Tibial nerve (tissue), 4 donors: ENCODE measurements at regions not wholly inside any gene's neighbourhood (a gene's known extent, or its start where the extent isn't known, plus 50 kb on each side); places are given as distances from the start of the nearest gene placed in this dataset.

ENCODE experiments used
- DNase-seq, 2 donors: peaks; one replicate each; pipeline ENCODE4 v3.0.0-alpha.2; 2019; ENCODE audit warnings: low spot score in 2 of 2
- H3K27ac ChIP-seq, 4 donors: fragments of 200-600 bp; sonication (generic) in 3 of 4; one replicate each; pipeline ENCODE4 v1.5.1; 2017 to 2019; ENCODE audit warnings: mild to moderate bottlenecking in 1 of 4
- H3K27me3 ChIP-seq, 2 donors: fragments of 200-600 bp; sonication (generic) in 1 of 2; one replicate each; pipeline versions ENCODE4 v1.5.1 to v1.6.0; 2017 to 2019
- H3K36me3 ChIP-seq, 3 donors: fragments of 200-600 bp; sonication (generic); one replicate each; pipeline ENCODE4 v1.5.1; 2018 to 2019
- H3K4me1 ChIP-seq, 4 donors: fragments of 200-600 bp; sonication (generic) in 3 of 4; one replicate each; pipeline ENCODE4 v1.5.1; 2017 to 2019
- H3K4me3 ChIP-seq, 4 donors: fragments of 200-600 bp; sonication (generic) in 3 of 4; one replicate each; pipeline ENCODE4 v1.5.1; 2017 to 2019; ENCODE audit warnings: mild to moderate bottlenecking in 1 of 4, moderate library complexity in 1 of 4
- H3K9me3 ChIP-seq, 4 donors: fragments of 200-600 bp; sonication (generic) in 3 of 4; one replicate each; pipeline ENCODE4 v1.5.1; 2017 to 2019
- CTCF ChIP-seq, 5 experiments: fragments of 200-600 bp in 3 of 5; fragments of 450-650 bp in 2 of 5; sonication (generic) in 3 of 5; IDR thresholded peaks; one replicate each; pipeline ENCODE4 v1.5.1; 2016 to 2019; ENCODE audit warnings: antibody characterized with exemption in 5 of 5, mild to moderate bottlenecking in 3 of 5, moderate library complexity in 2 of 5
- EP300 ChIP-seq, 2 donors: sonication (generic); formaldehyde crosslinking; IDR thresholded peaks; one replicate each; pipeline ENCODE4 v1.6.1; 2017; ENCODE audit warnings: antibody characterized with exemption in 2 of 2, mild to moderate bottlenecking in 1 of 2
- POLR2A ChIP-seq, 2 donors: fragments of 450-650 bp; IDR thresholded peaks; one replicate each; pipeline ENCODE4 v1.6.1; 2017; ENCODE audit warnings: antibody characterized with exemption in 2 of 2, mild to moderate bottlenecking in 2 of 2, moderate library complexity in 2 of 2
- WGBS, 2 donors: methylation state at CpG; one replicate each; pipeline ENCODE4 v1.1.5; 2018; 5-methylcytosine and 5-hydroxymethylcytosine counted together

DNA sequence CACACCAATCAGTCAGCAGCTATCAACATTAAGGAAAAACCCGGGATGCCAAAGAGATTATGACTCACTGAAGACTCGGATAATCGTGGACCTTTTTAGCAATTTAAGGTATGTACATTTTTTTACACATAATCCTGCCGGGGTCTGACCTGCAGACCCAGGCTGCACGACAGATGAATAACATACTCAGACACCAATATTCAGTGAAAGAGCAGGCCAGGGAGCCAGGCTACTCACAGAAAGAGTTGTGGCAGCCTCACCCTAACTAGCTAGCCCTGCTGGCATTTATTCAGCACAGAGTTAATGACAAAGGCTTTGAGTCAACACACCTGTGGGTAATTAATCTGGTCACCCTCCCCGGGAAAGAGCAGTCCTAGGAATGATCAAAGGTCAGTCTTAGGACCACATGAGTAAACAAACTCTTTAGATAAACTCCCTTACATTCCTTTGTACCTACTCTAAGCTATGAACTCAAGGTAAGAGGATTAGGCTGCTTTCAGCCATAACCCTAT is 727.5 kb downstream of the TBL1XR1 start:
- H3K9me3 ChIP-seq: peaks cover 0 to 17% (median 4%) of the 10 kb centered on the region in 4 donors
- H3K4me1 ChIP-seq: no peaks in the 10 kb centered on the region
- H3K4me3 ChIP-seq: no peak overlapping the region
- TF ChIP-seq CTCF (IDR thresholded peaks at IDR 0.05): no peak
- no peak for TF ChIP-seq EP300 (IDR thresholded peaks at IDR 0.05)
- TF ChIP-seq POLR2A (IDR thresholded peaks at IDR 0.05): no peak
- no peak overlapping the region for H3K27ac ChIP-seq
- no peaks in the 10 kb centered on the region for H3K27me3 ChIP-seq
- no peaks in the 10 kb centered on the region for H3K36me3 ChIP-seq
- 36 to 38% methylated on average over 6 of the region's 6 CpGs for WGBS, 2 donors
- DNase-seq: no peak

DNA sequence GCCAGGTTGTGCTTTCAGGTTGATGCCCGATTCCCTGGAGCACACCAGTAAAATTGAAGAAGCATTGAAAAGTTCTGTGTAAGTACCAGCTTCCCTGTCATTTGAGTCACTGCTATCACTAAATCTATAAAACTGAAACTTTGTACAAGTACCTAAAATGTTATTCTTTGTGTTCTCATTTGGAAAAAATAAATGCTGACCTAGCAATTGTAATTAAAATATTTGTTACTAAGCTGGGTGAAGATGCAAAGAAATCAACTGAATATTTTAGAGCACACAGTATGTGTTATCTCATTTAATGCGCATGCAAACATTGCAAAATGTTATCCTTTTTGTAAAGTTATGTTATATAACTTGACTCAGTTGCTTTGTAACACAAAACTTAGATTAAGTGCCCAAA is 733.7 kb downstream of the TBL1XR1 start:
- Histone ChIP-seq H3K4me3 (no peak overlapping the region), H3K4me1 (no peaks in the 10 kb centered on the region), H3K27ac (no peak overlapping the region), H3K36me3 (no peaks in the 10 kb centered on the region), H3K27me3 (no peaks in the 10 kb centered on the region), H3K9me3 (peaks cover 0 to 1% (median 0%) of the 10 kb centered on the region in 4 donors)
- no peak for TF ChIP-seq CTCF (IDR thresholded peaks at IDR 0.05)
- TF ChIP-seq EP300 (IDR thresholded peaks at IDR 0.05): no peak
- no peak for TF ChIP-seq POLR2A (IDR thresholded peaks at IDR 0.05)
- 47% methylated on average over 2 of the region's 2 CpGs for WGBS, 2 donors
- DNase-seq: no peak

- TF ChIP-seq POLR2A (IDR thresholded peaks at IDR 0.05) (no peak), EP300 (IDR thresholded peaks at IDR 0.05) (no peak), CTCF (IDR thresholded peaks at IDR 0.05) (no peak)
- no peak overlapping the region for H3K27ac ChIP-seq
- WGBS, 2 donors: 93 to 94% methylated on average over 4 of the region's 4 CpGs
- H3K4me1 ChIP-seq: no peaks in the 10 kb centered on the region
- no peak overlapping the region for H3K4me3 ChIP-seq
- H3K9me3 ChIP-seq: no peaks in the 10 kb centered on the region
- no peak for DNase-seq
- no peaks in the 10 kb centered on the region for H3K36me3 ChIP-seq
- H3K27me3 ChIP-seq: no peaks in the 10 kb centered on the region
Observed at GRCh38 chr3:176447369-176447768, 749.9 kb downstream of the TBL1XR1 start.

DNA sequence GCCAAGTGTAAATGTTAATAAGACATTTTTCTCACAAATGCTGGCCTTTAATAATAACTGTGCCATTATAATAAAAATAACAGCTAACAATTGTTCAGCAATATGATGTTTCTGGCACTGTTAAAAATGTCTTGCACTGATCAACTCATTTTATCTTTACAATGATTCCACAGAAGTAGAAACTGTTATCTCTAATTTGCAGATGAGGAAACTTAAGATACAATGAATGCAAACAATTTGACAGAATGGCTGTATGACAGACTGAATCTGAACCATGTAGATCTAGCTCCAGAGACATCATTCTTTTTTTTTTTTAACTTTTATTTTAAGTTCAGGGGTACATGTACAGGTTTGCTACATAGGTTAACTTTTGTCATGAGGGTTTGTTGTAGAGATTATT is 755.0 kb downstream of the TBL1XR1 start:
- no peak for TF ChIP-seq CTCF (IDR thresholded peaks at IDR 0.05)
- TF ChIP-seq EP300 (IDR thresholded peaks at IDR 0.05): no peak
- Histone ChIP-seq H3K4me1 (no peaks in the 10 kb centered on the region), H3K4me3 (no peak overlapping the region), H3K9me3 (no peaks in the 10 kb centered on the region), H3K36me3 (no peaks in the 10 kb centered on the region), H3K27ac (no peak overlapping the region), H3K27me3 (no peaks in the 10 kb centered on the region)
- DNase-seq: no peak

- TF ChIP-seq EP300 (IDR thresholded peaks at IDR 0.05) (no peak), CTCF (IDR thresholded peaks at IDR 0.05) (no peak), POLR2A (IDR thresholded peaks at IDR 0.05) (no peak)
- Histone ChIP-seq H3K36me3 (no peaks in the 10 kb centered on the region), H3K4me1 (no peaks in the 10 kb centered on the region), H3K4me3 (no peak overlapping the region), H3K27ac (no peak overlapping the region), H3K9me3 (no peaks in the 10 kb centered on the region), H3K27me3 (no peaks in the 10 kb centered on the region)
- 57 to 60% methylated on average over 2 of the region's 2 CpGs for WGBS, 2 donors
- DNase-seq: no peak
Observed at GRCh38 chr3:176439729-176440128, 757.6 kb downstream of the TBL1XR1 start.
